ENCODE measurements at regions not wholly inside any gene's neighbourhood (a gene's known extent, or its start where the extent isn't known, plus 50 kb on each side); places are given as distances from the start of the nearest gene placed in this dataset.
"Not testable (repeated sequence)": the region's sequence is repeated elsewhere in the genome, so short reads cannot be mapped to it uniquely, and the experiment has no call there.

- no peak for DNase-seq (ENCODE audit: low spot score)
Observed at GRCh38 chr5:136924490-136924889, 559.1 kb upstream of the TRPC7 start.

GRCh38 chr5:136910625-136911024, 545.3 kb upstream of the TRPC7 start:
- no peak for DNase-seq (ENCODE audit: low spot score)

- no peak for DNase-seq (ENCODE audit: low spot score)
Observed at GRCh38 chr5:136909906-136910305, 544.6 kb upstream of the TRPC7 start.

- DNase-seq (ENCODE audit: low spot score) = no peak
Observed at GRCh38 chr5:136907371-136907770, 542.0 kb upstream of the TRPC7 start.

GRCh38 chr5:136906545-136906944, 541.2 kb upstream of the TRPC7 start:
- no peak for DNase-seq (ENCODE audit: low spot score)

GRCh38 chr5:136905571-136905970, 540.2 kb upstream of the TRPC7 start:
- DNase-seq (ENCODE audit: low spot score) = no peak

- DNase-seq (ENCODE audit: low spot score) = no peak
Observed at GRCh38 chr5:136894070-136894469, 528.7 kb upstream of the TRPC7 start.

- DNase-seq (ENCODE audit: low spot score) = no peak
Observed at GRCh38 chr5:136892000-136892399, 526.7 kb upstream of the TRPC7 start.

GRCh38 chr5:136891175-136891972, 526.0 kb upstream of the TRPC7 start:
- no peak for DNase-seq (ENCODE audit: low spot score)

- DNase-seq (ENCODE audit: low spot score) = no peak
Observed at GRCh38 chr5:136890431-136891148, 525.2 kb upstream of the TRPC7 start.

GRCh38 chr5:136886608-136887007, 521.3 kb upstream of the TRPC7 start:
- no peak for DNase-seq (ENCODE audit: low spot score)

- DNase-seq (ENCODE audit: low spot score) = no peak
Observed at GRCh38 chr5:136864960-136865359, 499.6 kb upstream of the TRPC7 start.

GRCh38 chr5:136856648-136857047, 491.3 kb upstream of the TRPC7 start:
- DNase-seq (ENCODE audit: low spot score) = no peak

- DNase-seq (ENCODE audit: low spot score) = no peak
Observed at GRCh38 chr5:136853971-136854370, 488.6 kb upstream of the TRPC7 start.

- DNase-seq (ENCODE audit: low spot score) = no peak
Observed at GRCh38 chr5:136840601-136841000, 475.3 kb upstream of the TRPC7 start.

- DNase-seq (ENCODE audit: low spot score) = no peak
Observed at GRCh38 chr5:136836093-136836492, 470.7 kb upstream of the TRPC7 start.

GRCh38 chr5:136820848-136821247, 455.5 kb upstream of the TRPC7 start:
- DNase-seq (ENCODE audit: low spot score) = no peak

GRCh38 chr5:136819526-136820302, 454.4 kb upstream of the TRPC7 start:
- no peak for DNase-seq (ENCODE audit: low spot score)

- no peak for DNase-seq (ENCODE audit: low spot score)
Observed at GRCh38 chr5:136816327-136816726, 451.0 kb upstream of the TRPC7 start.

- no peak for DNase-seq (ENCODE audit: low spot score)
Observed at GRCh38 chr5:136814619-136815378, 449.5 kb upstream of the TRPC7 start.

- DNase-seq (ENCODE audit: low spot score) = not testable (repeated sequence)
Observed at GRCh38 chr5:136812270-136812669, 446.9 kb upstream of the TRPC7 start.

GRCh38 chr5:136811551-136811950, 446.2 kb upstream of the TRPC7 start:
- no peak for DNase-seq (ENCODE audit: low spot score)
